ENCODE measurements at regions not wholly inside any gene's neighbourhood (a gene's known extent, or its start where the extent isn't known, plus 50 kb on each side); places are given as distances from the start of the nearest gene placed in this dataset.

- TF ChIP-seq ZNF843 (tag by site-specific recombination; IDR thresholded peaks at IDR 0.05), result no peak
- TF ChIP-seq ZNF221 (tag by site-specific recombination; IDR thresholded peaks at IDR 0.05; ENCODE audit: borderline replicate concordance), result no peak
- no peak for TF ChIP-seq ZNF768 (tag by site-specific recombination; IDR thresholded peaks at IDR 0.05)
- no peak for TF ChIP-seq GLIS2 (tag by site-specific recombination; IDR thresholded peaks at IDR 0.05)
- no peak for TF ChIP-seq SETDB1 (IDR thresholded peaks at IDR 0.05; ENCODE audit: insufficient read length, low read length)
- no peak for TF ChIP-seq ZNF561 (tag by site-specific recombination; IDR thresholded peaks at IDR 0.05; ENCODE audit: borderline replicate concordance)
- TF ChIP-seq ZNF423 (tag by site-specific recombination; IDR thresholded peaks at IDR 0.05), result no peak
- POLR2A ChIA-PET, result no interaction called here
- no peaks in the 10 kb centered on the region for H3K4me1 ChIP-seq (ENCODE audit: control insufficient read depth, insufficient read depth, low read length)
- H3K27ac ChIP-seq (ENCODE audit: extremely low read depth, low read depth, low read length), result no peak overlapping the region
- CTCF ChIA-PET, result interaction anchor here (2.1 kb wide), 1 partner anchor 64 kb away, joined by 4 read pairs; no protein-coding TSS in a partner anchor
- no peaks in the 10 kb centered on the region for H3K9me3 ChIP-seq (ENCODE audit: control insufficient read depth, insufficient read depth, low read depth, low read length)
- no peaks in the 10 kb centered on the region for H3K36me3 ChIP-seq (ENCODE audit: control insufficient read depth in 2 of 2, insufficient read depth in 1 of 2, low read length in 2 of 2)
- no peak overlapping the region for H3K4me3 ChIP-seq (ENCODE audit: low read depth, low read length)
These were observed 145.8 kb upstream of the ZNF648 start for GRCh38 chr1:182207300-182207699.

DNA sequence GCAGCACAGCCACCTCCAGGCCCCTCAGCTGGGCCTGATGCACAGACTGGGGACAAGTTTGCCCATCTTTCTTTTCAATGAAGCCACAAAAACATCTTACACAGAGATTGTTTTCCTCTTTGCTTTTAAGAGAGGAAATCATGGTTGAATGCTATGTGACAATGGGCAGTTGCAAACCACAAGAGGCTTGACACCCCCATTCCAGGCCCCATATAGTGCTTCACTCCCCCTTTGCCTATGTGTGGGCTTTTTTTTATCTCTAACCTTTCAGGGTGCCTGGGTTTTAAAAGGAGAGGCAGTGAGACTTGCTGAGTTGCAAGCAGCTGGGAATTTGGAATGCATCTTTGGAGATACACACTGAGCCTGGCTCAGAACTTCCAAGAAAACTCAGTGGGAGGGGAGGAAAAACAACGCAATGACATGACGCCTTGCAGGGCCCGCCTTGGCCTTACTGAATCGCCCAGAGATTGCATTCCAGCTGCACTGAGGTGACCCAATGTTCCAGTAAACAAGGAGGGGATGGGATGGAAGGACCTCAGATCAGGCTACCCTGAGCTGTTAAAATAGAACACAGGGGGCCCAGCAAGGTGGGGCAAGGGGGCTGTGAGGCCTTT lies 145.2 kb upstream of the ZNF648 start:
- Histone ChIP-seq H3K4me3 (ENCODE audit: low read depth, low read length) (no peak overlapping the region), H3K27ac (ENCODE audit: extremely low read depth, low read depth, low read length) (no peak overlapping the region), H3K9me3 (ENCODE audit: control insufficient read depth, insufficient read depth, low read depth, low read length) (no peaks in the 10 kb centered on the region), H3K4me1 (ENCODE audit: control insufficient read depth, insufficient read depth, low read length) (no peaks in the 10 kb centered on the region), H3K36me3 (ENCODE audit: control insufficient read depth in 2 of 2, insufficient read depth in 1 of 2, low read length in 2 of 2) (no peaks in the 10 kb centered on the region)
- no peak for TF ChIP-seq ZNF423 (tag by site-specific recombination; IDR thresholded peaks at IDR 0.05)
- no peak for TF ChIP-seq ZNF184 (tag by site-specific recombination; IDR thresholded peaks at IDR 0.05)
- TF ChIP-seq ZNF544 (tag by site-specific recombination; IDR thresholded peaks at IDR 0.05), result no peak
- TF ChIP-seq INSM2 (tag by site-specific recombination; IDR thresholded peaks at IDR 0.05), result no peak
- TF ChIP-seq ZNF701 (tag by site-specific recombination; IDR thresholded peaks at IDR 0.05), result no peak
- TF ChIP-seq ZNF548 (tag by site-specific recombination; IDR thresholded peaks at IDR 0.05), result no peak
- TF ChIP-seq HOXD13 (CRISPR knock-in tag; IDR thresholded peaks at IDR 0.05; ENCODE audit: borderline replicate concordance), result no peak
- no peak for TF ChIP-seq ZNF514 (tag by site-specific recombination; IDR thresholded peaks at IDR 0.05)
- no peak for TF ChIP-seq KLF8 (tag by site-specific recombination; IDR thresholded peaks at IDR 0.05)
- TF ChIP-seq ZNF600 (tag by site-specific recombination; IDR thresholded peaks at IDR 0.05), result no peak
- no peak for TF ChIP-seq ZNF174 (tag by site-specific recombination; IDR thresholded peaks at IDR 0.05)
- no peak for TF ChIP-seq AEBP2 (tag by site-specific recombination; IDR thresholded peaks at IDR 0.05; ENCODE audit: borderline replicate concordance)
- TF ChIP-seq, protein P1, sequence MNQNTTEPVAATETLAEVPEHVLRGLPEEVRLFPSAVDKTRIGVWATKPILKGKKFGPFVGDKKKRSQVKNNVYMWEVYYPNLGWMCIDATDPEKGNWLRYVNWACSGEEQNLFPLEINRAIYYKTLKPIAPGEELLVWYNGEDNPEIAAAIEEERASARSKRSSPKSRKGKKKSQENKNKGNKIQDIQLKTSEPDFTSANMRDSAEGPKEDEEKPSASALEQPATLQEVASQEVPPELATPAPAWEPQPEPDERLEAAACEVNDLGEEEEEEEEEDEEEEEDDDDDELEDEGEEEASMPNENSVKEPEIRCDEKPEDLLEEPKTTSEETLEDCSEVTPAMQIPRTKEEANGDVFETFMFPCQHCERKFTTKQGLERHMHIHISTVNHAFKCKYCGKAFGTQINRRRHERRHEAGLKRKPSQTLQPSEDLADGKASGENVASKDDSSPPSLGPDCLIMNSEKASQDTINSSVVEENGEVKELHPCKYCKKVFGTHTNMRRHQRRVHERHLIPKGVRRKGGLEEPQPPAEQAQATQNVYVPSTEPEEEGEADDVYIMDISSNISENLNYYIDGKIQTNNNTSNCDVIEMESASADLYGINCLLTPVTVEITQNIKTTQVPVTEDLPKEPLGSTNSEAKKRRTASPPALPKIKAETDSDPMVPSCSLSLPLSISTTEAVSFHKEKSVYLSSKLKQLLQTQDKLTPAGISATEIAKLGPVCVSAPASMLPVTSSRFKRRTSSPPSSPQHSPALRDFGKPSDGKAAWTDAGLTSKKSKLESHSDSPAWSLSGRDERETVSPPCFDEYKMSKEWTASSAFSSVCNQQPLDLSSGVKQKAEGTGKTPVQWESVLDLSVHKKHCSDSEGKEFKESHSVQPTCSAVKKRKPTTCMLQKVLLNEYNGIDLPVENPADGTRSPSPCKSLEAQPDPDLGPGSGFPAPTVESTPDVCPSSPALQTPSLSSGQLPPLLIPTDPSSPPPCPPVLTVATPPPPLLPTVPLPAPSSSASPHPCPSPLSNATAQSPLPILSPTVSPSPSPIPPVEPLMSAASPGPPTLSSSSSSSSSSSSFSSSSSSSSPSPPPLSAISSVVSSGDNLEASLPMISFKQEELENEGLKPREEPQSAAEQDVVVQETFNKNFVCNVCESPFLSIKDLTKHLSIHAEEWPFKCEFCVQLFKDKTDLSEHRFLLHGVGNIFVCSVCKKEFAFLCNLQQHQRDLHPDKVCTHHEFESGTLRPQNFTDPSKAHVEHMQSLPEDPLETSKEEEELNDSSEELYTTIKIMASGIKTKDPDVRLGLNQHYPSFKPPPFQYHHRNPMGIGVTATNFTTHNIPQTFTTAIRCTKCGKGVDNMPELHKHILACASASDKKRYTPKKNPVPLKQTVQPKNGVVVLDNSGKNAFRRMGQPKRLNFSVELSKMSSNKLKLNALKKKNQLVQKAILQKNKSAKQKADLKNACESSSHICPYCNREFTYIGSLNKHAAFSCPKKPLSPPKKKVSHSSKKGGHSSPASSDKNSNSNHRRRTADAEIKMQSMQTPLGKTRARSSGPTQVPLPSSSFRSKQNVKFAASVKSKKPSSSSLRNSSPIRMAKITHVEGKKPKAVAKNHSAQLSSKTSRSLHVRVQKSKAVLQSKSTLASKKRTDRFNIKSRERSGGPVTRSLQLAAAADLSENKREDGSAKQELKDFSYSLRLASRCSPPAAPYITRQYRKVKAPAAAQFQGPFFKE (tag by site-specific recombination; IDR thresholded peaks at IDR 0.05; ENCODE audit: borderline replicate concordance), result no peak
- no peak for TF ChIP-seq ZNF830 (tag by site-specific recombination; IDR thresholded peaks at IDR 0.05; ENCODE audit: low read depth)
- TF ChIP-seq, protein P2, sequence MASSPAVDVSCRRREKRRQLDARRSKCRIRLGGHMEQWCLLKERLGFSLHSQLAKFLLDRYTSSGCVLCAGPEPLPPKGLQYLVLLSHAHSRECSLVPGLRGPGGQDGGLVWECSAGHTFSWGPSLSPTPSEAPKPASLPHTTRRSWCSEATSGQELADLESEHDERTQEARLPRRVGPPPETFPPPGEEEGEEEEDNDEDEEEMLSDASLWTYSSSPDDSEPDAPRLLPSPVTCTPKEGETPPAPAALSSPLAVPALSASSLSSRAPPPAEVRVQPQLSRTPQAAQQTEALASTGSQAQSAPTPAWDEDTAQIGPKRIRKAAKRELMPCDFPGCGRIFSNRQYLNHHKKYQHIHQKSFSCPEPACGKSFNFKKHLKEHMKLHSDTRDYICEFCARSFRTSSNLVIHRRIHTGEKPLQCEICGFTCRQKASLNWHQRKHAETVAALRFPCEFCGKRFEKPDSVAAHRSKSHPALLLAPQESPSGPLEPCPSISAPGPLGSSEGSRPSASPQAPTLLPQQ (tag by site-specific recombination; IDR thresholded peaks at IDR 0.05), result no peak
- TF ChIP-seq ZNF274 (IDR thresholded peaks at IDR 0.05; ENCODE audit: low read length), result no peak
- no peak for TF ChIP-seq ZNF274 (tag by site-specific recombination; IDR thresholded peaks at IDR 0.05; ENCODE audit: borderline replicate concordance)
- ChIA-PET CTCF (interaction anchor here (2.1 kb wide), 1 partner anchor 64 kb away, joined by 4 read pairs; no protein-coding TSS in a partner anchor), POLR2A (no interaction called here)

Measured in HEK293 (cell line).